ENCODE measurements at regions not wholly inside any gene's neighbourhood (a gene's known extent, or its start where the extent isn't known, plus 50 kb on each side); places are given as distances from the start of the nearest gene placed in this dataset.

- Histone ChIP-seq H3K9me3 (replicated peaks in 1 of 3) (no peaks in the 10 kb centered on the region), H3K27ac (no peak overlapping the region), H3K27me3 (no peaks in the 10 kb centered on the region), H3K4me3 (no peak overlapping the region), H3K36me3 (replicated peaks in 1 of 2) (no peaks in the 10 kb centered on the region), H3K4me1 (replicated peaks in 1 of 2) (no peaks in the 10 kb centered on the region)
- intact Hi-C loops (cut with DNase I): no loop called here
- DNase-seq: no peak
- no peak for TF ChIP-seq POLR2A (IDR thresholded peaks at IDR 0.05)
- no peak for TF ChIP-seq CTCF (IDR thresholded peaks at IDR 0.05)
- WGBS, 4 donors: 57 to 63% (median 61%) methylated on average over 3 of the region's 3 CpGs
These were observed 328.8 kb downstream of the ADAM29 start for GRCh38 chr4:175246941-175247340.

GRCh38 chr4:175252642-175253041, 334.5 kb downstream of the ADAM29 start:
- Histone ChIP-seq H3K27me3 (no peaks in the 10 kb centered on the region), H3K36me3 (replicated peaks in 1 of 2) (no peaks in the 10 kb centered on the region), H3K27ac (no peak overlapping the region), H3K4me3 (no peak overlapping the region), H3K9me3 (replicated peaks in 1 of 3) (no peaks in the 10 kb centered on the region), H3K4me1 (replicated peaks in 1 of 2) (no peaks in the 10 kb centered on the region)
- no peak for DNase-seq
- WGBS, 4 donors: 79 to 89% (median 85%) methylated on average over 5 of the region's 5 CpGs
- intact Hi-C loops (cut with DNase I): no loop called here
- TF ChIP-seq POLR2A (IDR thresholded peaks at IDR 0.05): no peak
- TF ChIP-seq CTCF (IDR thresholded peaks at IDR 0.05): no peak

GRCh38 chr4:175253184-175253902, 335.2 kb downstream of the ADAM29 start:
- intact Hi-C loops (cut with DNase I): no loop called here
- H3K27ac ChIP-seq: no peak overlapping the region
- H3K4me3 ChIP-seq: no peak overlapping the region
- WGBS, 4 donors: 63 to 86% (median 78%) methylated on average over 7 to 8 of the region's 8 CpGs
- no peaks in the 10 kb centered on the region for H3K4me1 ChIP-seq (replicated peaks in 1 of 2)
- DNase-seq: no peak
- no peak for TF ChIP-seq CTCF (IDR thresholded peaks at IDR 0.05)
- no peak for TF ChIP-seq POLR2A (IDR thresholded peaks at IDR 0.05)
- no peaks in the 10 kb centered on the region for H3K36me3 ChIP-seq (replicated peaks in 1 of 2)
- no peaks in the 10 kb centered on the region for H3K9me3 ChIP-seq (replicated peaks in 1 of 3)
- H3K27me3 ChIP-seq: no peaks in the 10 kb centered on the region

GRCh38 chr4:175263537-175263936, 345.4 kb downstream of the ADAM29 start:
- no peak overlapping the region for H3K27ac ChIP-seq
- TF ChIP-seq POLR2A (IDR thresholded peaks at IDR 0.05): no peak
- TF ChIP-seq CTCF (IDR thresholded peaks at IDR 0.05): no peak
- no peaks in the 10 kb centered on the region for H3K36me3 ChIP-seq (replicated peaks in 1 of 2)
- H3K9me3 ChIP-seq (replicated peaks in 1 of 3): no peaks in the 10 kb centered on the region
- no peak overlapping the region for H3K4me3 ChIP-seq
- H3K27me3 ChIP-seq: no peaks in the 10 kb centered on the region
- WGBS, 4 donors: 66 to 85% (median 82%) methylated on average over 1 of the region's 1 CpG
- no peaks in the 10 kb centered on the region for H3K4me1 ChIP-seq (replicated peaks in 1 of 2)
- intact Hi-C loops (cut with DNase I): no loop called here
- DNase-seq: no peak

Measured in adrenal gland (tissue), 9 donors.